AG10803 (cell line): ENCODE measurements at regions not wholly inside any gene's neighbourhood (a gene's known extent, or its start where the extent isn't known, plus 50 kb on each side); places are given as distances from the start of the nearest gene placed in this dataset.

Source experiments
- DNase-seq: peaks from one replicate; pipeline ENCODE4 v3.0.0; 2010; ENCODE audit warnings: low read depth
- H3K4me3 ChIP-seq: 2 replicates; pipeline ENCODE4 v1.5.1; 2011; ENCODE audit warnings: mild to moderate bottlenecking, low read length, control low read depth
- CTCF ChIP-seq: conservative IDR thresholded peaks from 2 replicates; pipeline ENCODE4 v1.5.1; 2011; ENCODE audit warnings: mild to moderate bottlenecking, low read length, control low read depth, inconsistent platforms

- DNase-seq: no peak
- no peak for TF ChIP-seq CTCF
- no peak overlapping the region for H3K4me3 ChIP-seq
These were observed 354.8 kb upstream of the NFIA start for GRCh38 chr1:60727552-60727951.

GRCh38 chr1:60716472-60716871 lies 365.9 kb upstream of the NFIA start:
- DNase-seq: no peak
- no peak overlapping the region for H3K4me3 ChIP-seq
- no peak for TF ChIP-seq CTCF

GRCh38 chr1:60715970-60716369 lies 366.4 kb upstream of the NFIA start:
- no peak for DNase-seq
- no peak for TF ChIP-seq CTCF
- H3K4me3 ChIP-seq: no peak overlapping the region

- TF ChIP-seq CTCF: no peak
- no peak overlapping the region for H3K4me3 ChIP-seq
- DNase-seq: no peak
These were observed 372.9 kb upstream of the NFIA start for GRCh38 chr1:60709426-60709825.

- TF ChIP-seq CTCF: no peak
- DNase-seq: no peak
- H3K4me3 ChIP-seq: no peak overlapping the region
These were observed 377.3 kb upstream of the NFIA start for GRCh38 chr1:60705026-60705425.

GRCh38 chr1:60703155-60703554 lies 379.2 kb upstream of the NFIA start:
- TF ChIP-seq CTCF: no peak
- H3K4me3 ChIP-seq: no peak overlapping the region
- DNase-seq: no peak

- H3K4me3 ChIP-seq: no peak overlapping the region
- no peak for DNase-seq
- no peak for TF ChIP-seq CTCF
These were observed 383.0 kb upstream of the NFIA start for GRCh38 chr1:60699325-60699724.
